ENCODE measurements at regions not wholly inside any gene's neighbourhood (a gene's known extent, or its start where the extent isn't known, plus 50 kb on each side); places are given as distances from the start of the nearest gene placed in this dataset.

- DNase-seq (ENCODE audit: extremely low spot score in 2 of 2), result no peak
- Histone ChIP-seq H3K27ac (no peak overlapping the region), H3K36me3 (no peaks in the 10 kb centered on the region), H3K4me3 (no peak overlapping the region), H3K9me3 (no peaks in the 10 kb centered on the region), H3K27me3 (no peaks in the 10 kb centered on the region), H3K4me1 (peaks cover 8% of the 10 kb centered on the region)
- intact Hi-C loops (cut with DNase I), result no loop called here
- TF ChIP-seq POLR2AphosphoS5 (IDR thresholded peaks at IDR 0.05; ENCODE audit: insufficient read depth in 1 of 2, low read depth in 1 of 2), result no peak
- TF ChIP-seq POLR2A (IDR thresholded peaks at IDR 0.05), result no peak
- no peak for TF ChIP-seq CTCF (IDR thresholded peaks at IDR 0.05)
Measured at GRCh38 chr5:67577424-67577823, 380.8 kb upstream of the CD180 start.

GRCh38 chr5:67576112-67576511, 379.5 kb upstream of the CD180 start:
- Histone ChIP-seq H3K4me3 (no peak overlapping the region), H3K9me3 (no peaks in the 10 kb centered on the region), H3K4me1 (peaks cover 8% of the 10 kb centered on the region), H3K27ac (no peak overlapping the region), H3K27me3 (no peaks in the 10 kb centered on the region), H3K36me3 (no peaks in the 10 kb centered on the region)
- DNase-seq (ENCODE audit: extremely low spot score in 2 of 2), result no peak
- intact Hi-C loops (cut with DNase I), result no loop called here
- TF ChIP-seq CTCF (IDR thresholded peaks at IDR 0.05), result no peak
- no peak for TF ChIP-seq POLR2AphosphoS5 (IDR thresholded peaks at IDR 0.05; ENCODE audit: insufficient read depth in 1 of 2, low read depth in 1 of 2)

- H3K4me1 ChIP-seq, result peaks cover 8% of the 10 kb centered on the region
- no peaks in the 10 kb centered on the region for H3K27me3 ChIP-seq
- H3K36me3 ChIP-seq, result no peaks in the 10 kb centered on the region
- no peak overlapping the region for H3K4me3 ChIP-seq
- intact Hi-C loops (cut with DNase I), result no loop called here
- no peak for TF ChIP-seq POLR2A (IDR thresholded peaks at IDR 0.05)
- H3K27ac ChIP-seq, result no peak overlapping the region
- DNase-seq (ENCODE audit: extremely low spot score in 2 of 2), result no peak
- H3K9me3 ChIP-seq, result no peaks in the 10 kb centered on the region
Measured at GRCh38 chr5:67575087-67575486, 378.5 kb upstream of the CD180 start.

- no peaks in the 10 kb centered on the region for H3K9me3 ChIP-seq
- no peaks in the 10 kb centered on the region for H3K27me3 ChIP-seq
- no peaks in the 10 kb centered on the region for H3K4me1 ChIP-seq
- no peak overlapping the region for H3K27ac ChIP-seq
- H3K36me3 ChIP-seq, result no peaks in the 10 kb centered on the region
- no peak for TF ChIP-seq CTCF (IDR thresholded peaks at IDR 0.05)
- no peak for TF ChIP-seq POLR2A (IDR thresholded peaks at IDR 0.05)
- no peak for TF ChIP-seq POLR2AphosphoS5 (IDR thresholded peaks at IDR 0.05; ENCODE audit: insufficient read depth in 1 of 2, low read depth in 1 of 2)
- intact Hi-C loops (cut with DNase I), result no loop called here
- DNase-seq (ENCODE audit: extremely low spot score in 2 of 2), result no peak
- no peak overlapping the region for H3K4me3 ChIP-seq
Measured at GRCh38 chr5:67561151-67561932, 364.7 kb upstream of the CD180 start.

GRCh38 chr5:67552773-67553172, 356.2 kb upstream of the CD180 start:
- intact Hi-C loops (cut with DNase I), result no loop called here

More at GRCh38 chr5:67552773-67553172, 356.2 kb upstream of the CD180 start:
- no peak for DNase-seq (ENCODE audit: extremely low spot score in 2 of 2)
- H3K4me1 ChIP-seq, result no peaks in the 10 kb centered on the region
- no peaks in the 10 kb centered on the region for H3K36me3 ChIP-seq
- H3K9me3 ChIP-seq, result no peaks in the 10 kb centered on the region
- H3K27ac ChIP-seq, result no peak overlapping the region
- TF ChIP-seq POLR2A (IDR thresholded peaks at IDR 0.05), result no peak
- TF ChIP-seq CTCF (IDR thresholded peaks at IDR 0.05), result no peak
- H3K27me3 ChIP-seq, result no peaks in the 10 kb centered on the region
- no peak overlapping the region for H3K4me3 ChIP-seq

Data from vagina (tissue), 2 donors.